ENCODE measurements at regions not wholly inside any gene's neighbourhood (a gene's known extent, or its start where the extent isn't known, plus 50 kb on each side); places are given as distances from the start of the nearest gene placed in this dataset.

- no peak for DNase-seq
Measured at GRCh38 chr1:219665089-219665488, 52.2 kb upstream of the ZC3H11B start.

GRCh38 chr1:219664310-219665029 lies 51.6 kb upstream of the ZC3H11B start:
- no peak for DNase-seq

All from stimulated activated CD4-positive, alpha-beta T cell treated with anti-CD3 and anti-CD28 coated beads, Interleukin-15, amount 100 ng/mL, for 24 hours (primary cell).